Lung (tissue), 11 donors: ENCODE measurements at regions not wholly inside any gene's neighbourhood (a gene's known extent, or its start where the extent isn't known, plus 50 kb on each side); places are given as distances from the start of the nearest gene placed in this dataset.

Experiments
- ATAC-seq: fragments of 200-7000 bp; cut with Tn5 transposase; one replicate; pipeline ENCODE4 v1.9.1; 2020; ENCODE audit warnings: moderate number of reproducible peaks; ENCODE audit not compliant: insufficient read depth, low FRiP score
- DNase-seq, 3 donors: peaks; one replicate each; pipeline ENCODE4 v3.0.0-alpha.2; 2013 to 2017
- H3K27ac ChIP-seq, 2 donors: one replicate each; pipeline ENCODE4 v1.5.1; 2013; ENCODE audit warnings: mild to moderate bottlenecking in 2 of 2, moderate library complexity in 2 of 2, control low read depth in 1 of 2, inconsistent platforms in 1 of 2, low read depth in 1 of 2, low read length in 1 of 2
- H3K27me3 ChIP-seq, 3 donors: one replicate each; pipeline ENCODE4 v1.5.1; 2013; ENCODE audit warnings: low read length in 2 of 3; ENCODE audit not compliant: control insufficient read depth in 3 of 3, insufficient read depth in 3 of 3
- H3K36me3 ChIP-seq, 4 donors: one replicate each; pipeline ENCODE4 v1.5.1; 2013; ENCODE audit warnings: low read length in 4 of 4, mild to moderate bottlenecking in 1 of 4, moderate library complexity in 1 of 4; ENCODE audit not compliant: control insufficient read depth in 4 of 4, insufficient read depth in 4 of 4
- H3K4me1 ChIP-seq, 5 donors: one replicate each; pipeline ENCODE4 v1.5.1; 2013; ENCODE audit warnings: low read length in 5 of 5, mild to moderate bottlenecking in 2 of 5, moderate library complexity in 1 of 5; ENCODE audit not compliant: control insufficient read depth in 5 of 5, insufficient read depth in 5 of 5
- H3K4me3 ChIP-seq: one replicate; pipeline ENCODE4 v1.5.1; 2013; ENCODE audit warnings: mild to moderate bottlenecking, control low read depth, moderate library complexity
- H3K9ac ChIP-seq, 2 donors: one replicate each; pipeline ENCODE4 v1.5.1; 2013; ENCODE audit warnings: low read length in 2 of 2, control low read depth in 1 of 2; ENCODE audit not compliant: insufficient read depth in 1 of 2
- H3K9me3 ChIP-seq, 4 donors: one replicate each; pipeline ENCODE4 v1.5.1; 2013; ENCODE audit warnings: low read length in 3 of 4, mild to moderate bottlenecking in 1 of 4, moderate library complexity in 1 of 4; ENCODE audit not compliant: control insufficient read depth in 4 of 4, insufficient read depth in 3 of 4
- WGBS, 2 donors: extraction: QIAGEN DNeasy Blood & Tissue Kit; methylation state at CpG; one replicate each; pipeline ENCODE4 v1.1.7; 2013; 5-methylcytosine and 5-hydroxymethylcytosine counted together
- TF ChIP-seq, protein P1 (sequence below): IDR thresholded peaks from 2 replicates; pipeline ENCODE4 v1.5.1; 2012; ENCODE audit warnings: mild to moderate bottlenecking; ENCODE audit errors: control extremely low read depth, extremely low read depth
- donor health status: control.
- donor health status: control.
- donor health status: Bipolar disorder and iron deficiency.
- donor health status: healthy.
- donor health status: DM: yes; HTN: yes; CAD: no.

- 47 to 61% methylated on average over 3 of the region's 3 CpGs for WGBS, 2 donors
- TF ChIP-seq, protein P1, sequence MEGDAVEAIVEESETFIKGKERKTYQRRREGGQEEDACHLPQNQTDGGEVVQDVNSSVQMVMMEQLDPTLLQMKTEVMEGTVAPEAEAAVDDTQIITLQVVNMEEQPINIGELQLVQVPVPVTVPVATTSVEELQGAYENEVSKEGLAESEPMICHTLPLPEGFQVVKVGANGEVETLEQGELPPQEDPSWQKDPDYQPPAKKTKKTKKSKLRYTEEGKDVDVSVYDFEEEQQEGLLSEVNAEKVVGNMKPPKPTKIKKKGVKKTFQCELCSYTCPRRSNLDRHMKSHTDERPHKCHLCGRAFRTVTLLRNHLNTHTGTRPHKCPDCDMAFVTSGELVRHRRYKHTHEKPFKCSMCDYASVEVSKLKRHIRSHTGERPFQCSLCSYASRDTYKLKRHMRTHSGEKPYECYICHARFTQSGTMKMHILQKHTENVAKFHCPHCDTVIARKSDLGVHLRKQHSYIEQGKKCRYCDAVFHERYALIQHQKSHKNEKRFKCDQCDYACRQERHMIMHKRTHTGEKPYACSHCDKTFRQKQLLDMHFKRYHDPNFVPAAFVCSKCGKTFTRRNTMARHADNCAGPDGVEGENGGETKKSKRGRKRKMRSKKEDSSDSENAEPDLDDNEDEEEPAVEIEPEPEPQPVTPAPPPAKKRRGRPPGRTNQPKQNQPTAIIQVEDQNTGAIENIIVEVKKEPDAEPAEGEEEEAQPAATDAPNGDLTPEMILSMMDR = no peak
Observed at GRCh38 chr6:16840291-16840690, 79.0 kb upstream of the ATXN1 start.

GRCh38 chr6:16839631-16840179, 78.4 kb upstream of the ATXN1 start:
- ATAC-seq = no peak
- Histone ChIP-seq H3K27ac (no peak overlapping the region), H3K4me3 (no peak overlapping the region), H3K9me3 (no peaks in the 10 kb centered on the region), H3K4me1 (peaks cover 2 to 73% (median 10%) of the 10 kb centered on the region in 5 donors), H3K9ac (no peak overlapping the region), H3K36me3 (no peaks in the 10 kb centered on the region), H3K27me3 (no peaks in the 10 kb centered on the region)
- 91% methylated on average over 2 of the region's 2 CpGs for WGBS, 2 donors
- TF ChIP-seq, protein P1 = no peak
- no peak for DNase-seq

More at GRCh38 chr6:16840291-16840690, 79.0 kb upstream of the ATXN1 start:
- H3K4me1 ChIP-seq = peaks cover 2 to 73% (median 10%) of the 10 kb centered on the region in 5 donors
- no peaks in the 10 kb centered on the region for H3K9me3 ChIP-seq
- no peaks in the 10 kb centered on the region for H3K27me3 ChIP-seq
- no peak for ATAC-seq
- no peak overlapping the region for H3K9ac ChIP-seq
- no peaks in the 10 kb centered on the region for H3K36me3 ChIP-seq
- DNase-seq = no peak
- H3K27ac ChIP-seq = no peak overlapping the region
- no peak overlapping the region for H3K4me3 ChIP-seq

GRCh38 chr6:16837217-16837972, 76.1 kb upstream of the ATXN1 start:
- H3K4me1 ChIP-seq = peaks cover 2 to 55% (median 10%) of the 10 kb centered on the region in 5 donors
- TF ChIP-seq, protein P1 = no peak
- no peaks in the 10 kb centered on the region for H3K27me3 ChIP-seq
- ATAC-seq (no peak), DNase-seq (peak in 2 of 3 donors; percentile 54 to 62)
- no peak overlapping the region for H3K9ac ChIP-seq
- no peak overlapping the region for H3K4me3 ChIP-seq
- peak overlapping the region in 1 of 2 donors; percentile 41 for H3K27ac ChIP-seq
- 78 to 80% methylated on average over 6 of the region's 6 CpGs for WGBS, 2 donors
- no peaks in the 10 kb centered on the region for H3K36me3 ChIP-seq
- H3K9me3 ChIP-seq = no peaks in the 10 kb centered on the region
